ENCODE measurements at regions not wholly inside any gene's neighbourhood (a gene's known extent, or its start where the extent isn't known, plus 50 kb on each side); places are given as distances from the start of the nearest gene placed in this dataset.
"Not testable (repeated sequence)": the region's sequence is repeated elsewhere in the genome, so short reads cannot be mapped to it uniquely, and the experiment has no call there.

DNA sequence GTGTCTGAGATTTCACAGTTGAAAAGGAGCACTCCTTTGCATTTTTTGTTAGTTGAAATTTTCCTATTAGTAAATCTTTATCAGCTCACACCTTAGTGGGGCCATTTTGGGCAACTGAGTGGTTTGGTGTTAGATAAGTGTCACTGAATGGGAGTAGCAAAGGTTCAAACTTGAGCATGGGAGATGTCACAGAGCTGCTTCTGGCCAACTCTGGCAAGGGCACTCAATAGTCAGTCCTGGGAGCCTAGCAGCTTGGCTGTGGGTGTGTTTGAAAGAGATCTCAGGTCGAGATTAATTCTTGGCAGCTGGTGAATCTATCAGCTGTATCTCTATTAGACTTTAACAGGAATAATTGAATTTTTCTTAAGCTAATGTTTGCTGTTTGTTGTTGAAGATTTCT is 579.3 kb downstream of the EDEM1 start:
- no peak for DNase-seq

DNA sequence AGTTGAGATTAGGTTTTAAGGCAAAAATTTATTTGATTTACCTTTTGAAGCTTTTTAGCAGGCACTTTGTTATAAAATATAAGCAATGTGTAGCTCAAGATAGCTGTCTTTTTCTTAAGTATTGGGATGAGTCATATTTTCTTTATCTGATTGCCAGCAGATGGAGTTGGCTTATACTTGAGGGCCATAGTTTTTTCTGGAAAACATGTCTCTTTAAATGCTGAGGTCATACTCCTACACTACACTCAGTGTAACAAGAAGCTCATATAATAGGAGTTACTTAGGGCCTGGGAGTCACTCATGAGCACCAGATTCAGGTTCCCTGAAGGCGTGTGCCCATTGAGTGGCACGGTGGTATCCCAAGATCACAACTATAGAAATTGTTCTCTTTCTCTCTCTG is 579.8 kb downstream of the EDEM1 start:
- DNase-seq = no peak

DNA sequence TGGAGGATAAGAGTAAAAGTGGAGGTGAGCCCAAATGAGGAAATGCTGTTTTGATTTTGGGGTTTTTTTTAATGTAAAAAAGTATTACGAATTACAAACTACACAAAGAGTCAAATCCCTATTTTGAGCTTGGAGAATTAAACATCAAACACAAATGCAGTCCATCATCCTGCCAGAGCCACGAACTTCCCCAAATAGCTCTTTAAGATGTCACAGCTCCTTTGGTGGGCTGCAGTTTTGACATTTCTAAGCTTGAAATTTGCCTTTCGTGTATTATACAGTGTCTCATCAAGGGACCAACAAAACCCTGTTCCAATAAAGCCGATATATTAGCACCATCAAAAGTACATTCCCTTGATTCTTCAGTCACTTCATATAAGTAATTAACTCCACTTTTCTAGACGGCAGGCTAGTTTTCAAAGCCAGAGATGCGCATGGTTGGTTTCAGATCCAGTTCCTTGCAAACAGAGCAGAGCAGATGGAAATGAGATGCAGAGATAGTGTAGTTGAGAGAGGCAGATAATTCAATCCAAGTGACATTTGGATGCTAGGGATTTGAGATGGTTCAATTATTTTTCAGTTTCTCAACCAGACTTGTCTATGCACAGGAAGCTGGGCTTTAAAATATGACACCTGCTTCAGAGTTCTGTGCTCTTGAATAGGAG is 580.9 kb downstream of the EDEM1 start:
- DNase-seq = no peak

DNA sequence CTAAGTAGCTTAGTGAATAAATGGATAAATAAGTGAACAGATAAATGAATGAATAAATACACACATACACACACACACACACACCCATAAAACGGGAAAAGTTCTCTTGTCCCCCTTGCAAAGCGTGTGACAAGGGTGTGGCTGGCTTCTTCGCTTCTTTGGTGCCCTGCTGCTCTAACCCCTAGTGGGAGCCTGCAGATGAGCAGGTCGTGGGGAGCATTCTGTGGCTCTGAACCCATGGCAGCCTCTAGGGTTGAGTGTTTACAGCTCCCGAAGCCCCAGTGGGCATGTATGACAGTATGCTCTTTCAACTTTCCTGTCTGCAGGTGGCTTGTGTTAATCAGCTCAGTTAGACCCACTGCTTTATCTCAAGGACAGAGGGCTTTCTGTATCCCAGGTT is 582.3 kb downstream of the EDEM1 start:
- no peak for DNase-seq

DNA sequence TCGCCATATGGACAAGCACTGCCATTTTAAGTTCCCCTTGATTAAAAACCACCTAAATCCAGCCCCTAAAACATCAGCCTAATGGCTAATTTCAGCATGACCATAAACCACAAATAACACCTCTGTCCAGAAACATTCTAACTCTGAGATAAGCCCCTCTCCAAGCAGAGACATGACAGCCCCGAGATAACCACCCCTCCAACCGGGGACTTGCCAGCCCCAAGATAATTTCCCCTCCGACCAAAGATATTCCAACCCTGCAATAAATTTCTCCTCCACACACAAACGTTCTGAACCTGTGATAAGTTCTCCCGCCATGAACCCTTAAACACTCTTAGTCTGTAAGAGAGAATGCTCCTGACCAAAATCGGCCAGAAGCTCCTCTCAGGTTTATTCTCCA is 586.8 kb downstream of the EDEM1 start:
- no peak for DNase-seq

DNA sequence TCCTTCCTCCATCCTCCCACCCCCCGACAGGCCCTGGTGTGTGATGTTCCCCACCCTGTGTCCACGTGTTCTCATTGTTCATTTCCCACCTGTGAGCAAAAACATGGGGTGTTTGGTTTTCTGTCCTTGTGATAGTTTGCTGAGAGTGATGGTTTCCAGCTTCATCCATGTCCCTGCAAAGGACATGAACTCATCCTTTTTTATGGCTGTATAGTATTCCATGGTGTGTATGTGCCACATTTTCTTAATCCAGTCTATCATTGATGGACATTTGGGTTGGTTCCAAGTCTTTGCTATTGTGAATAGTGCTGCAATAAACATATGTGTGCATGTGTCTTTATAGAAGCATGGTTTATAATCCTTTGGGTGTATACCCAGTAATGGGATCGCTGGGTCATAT is 587.6 kb downstream of the EDEM1 start:
- DNase-seq = not testable (repeated sequence)

DNA sequence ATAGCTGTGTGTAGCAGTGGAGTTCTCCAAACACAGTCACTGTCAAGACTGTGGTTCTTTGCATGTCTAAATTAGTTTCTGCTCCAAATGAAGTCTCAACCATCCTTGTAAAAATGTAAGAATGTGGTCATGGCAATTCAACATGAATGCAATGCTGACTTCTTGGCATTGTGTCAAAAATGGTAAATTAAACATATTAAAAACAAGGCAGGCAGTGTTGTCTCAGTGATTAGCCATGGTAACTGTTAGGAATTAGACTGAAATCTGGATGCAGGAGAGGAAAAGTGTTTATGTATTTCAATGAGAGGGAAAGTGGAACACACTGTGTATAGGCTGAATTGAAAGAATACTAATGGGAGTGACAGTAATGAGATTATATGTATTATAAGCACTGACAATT is 597.2 kb downstream of the EDEM1 start:
- DNase-seq = no peak

DNA sequence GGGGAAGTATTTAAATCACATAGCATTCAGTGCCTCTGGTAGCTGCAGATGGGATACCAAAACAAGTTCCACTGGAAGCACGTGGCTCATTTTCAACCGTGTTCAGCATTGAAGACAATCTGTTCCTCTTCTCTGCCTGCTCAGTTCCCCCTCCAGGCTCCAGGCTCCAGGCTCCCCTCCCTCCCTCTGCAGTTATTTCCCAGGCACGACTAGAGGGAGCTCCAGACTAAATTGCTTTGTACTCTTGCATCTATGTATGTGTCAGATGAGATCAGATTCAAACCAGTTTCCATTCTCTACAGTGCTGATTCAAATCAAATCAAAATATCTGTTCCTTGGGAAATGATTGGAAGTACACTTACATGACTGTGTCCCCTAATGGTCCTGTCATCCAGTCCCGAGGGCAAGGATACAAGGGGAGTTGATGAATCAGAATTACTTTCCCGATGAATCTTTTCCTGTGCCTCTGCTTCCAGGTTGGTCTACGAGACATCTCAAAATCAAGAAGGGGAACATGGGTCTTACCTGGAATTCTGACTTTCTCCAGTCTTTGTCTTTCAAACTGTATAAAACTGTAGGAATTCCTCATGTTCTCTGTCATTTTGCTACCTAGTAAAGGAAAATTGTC is 600.5 kb downstream of the EDEM1 start:
- no peak for DNase-seq

DNA sequence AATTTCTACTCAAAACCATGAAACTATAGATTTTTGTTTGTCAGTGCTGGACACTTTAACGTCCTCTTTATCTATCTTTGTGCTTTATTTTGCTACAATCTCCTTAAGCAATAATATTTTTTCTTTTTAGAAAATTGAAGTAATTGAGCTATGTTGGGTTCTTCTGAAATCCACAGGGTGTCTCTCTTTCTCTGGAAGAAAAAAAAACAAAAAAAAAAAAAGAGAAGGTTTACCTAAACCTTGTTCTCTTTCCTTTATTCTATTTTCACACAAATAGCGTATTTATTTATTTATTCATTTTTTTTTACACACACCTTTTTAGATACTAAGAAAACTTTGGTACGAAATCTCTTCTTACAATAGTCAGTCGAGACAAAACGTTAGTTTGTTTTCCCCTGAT is 601.0 kb downstream of the EDEM1 start:
- DNase-seq = no peak

DNA sequence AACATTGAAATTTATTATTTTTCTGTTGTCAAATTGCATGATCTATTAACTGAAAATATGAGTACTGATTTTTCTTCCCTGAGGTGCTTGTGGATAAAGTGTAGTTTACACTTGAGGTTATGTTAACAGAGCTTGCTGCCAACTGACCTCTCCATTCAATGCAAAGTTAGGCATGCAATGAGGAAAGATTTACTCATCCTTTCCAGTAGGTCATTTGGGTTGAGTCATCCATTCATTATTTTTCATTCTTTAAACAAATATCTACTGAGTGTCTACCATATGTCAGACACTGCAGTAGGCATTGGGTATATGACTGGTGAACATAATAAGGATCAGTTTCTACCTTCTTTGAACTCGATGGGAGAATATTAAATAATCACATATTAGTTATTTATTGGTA is 604.1 kb downstream of the EDEM1 start:
- no peak for DNase-seq

DNA sequence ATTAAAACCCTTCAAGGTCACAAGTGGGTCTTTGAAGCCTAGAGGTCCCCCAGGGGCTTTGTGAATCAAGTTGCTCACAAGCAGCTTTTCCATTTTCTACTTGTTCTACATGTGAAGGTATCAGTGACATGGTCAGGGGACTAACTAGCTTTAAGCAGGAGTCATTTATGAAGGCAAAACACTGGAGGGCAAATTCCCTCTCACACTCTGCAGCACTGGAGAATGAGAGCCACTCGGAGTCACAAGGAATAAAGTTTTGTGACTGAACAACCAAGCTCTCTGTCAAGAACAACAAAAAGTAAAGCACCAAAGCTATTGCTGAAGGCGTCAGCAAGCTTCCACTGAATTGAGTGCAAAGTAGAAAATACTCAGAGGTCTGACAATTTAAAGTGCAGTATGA is 609.0 kb downstream of the EDEM1 start:
- DNase-seq = no peak

DNA sequence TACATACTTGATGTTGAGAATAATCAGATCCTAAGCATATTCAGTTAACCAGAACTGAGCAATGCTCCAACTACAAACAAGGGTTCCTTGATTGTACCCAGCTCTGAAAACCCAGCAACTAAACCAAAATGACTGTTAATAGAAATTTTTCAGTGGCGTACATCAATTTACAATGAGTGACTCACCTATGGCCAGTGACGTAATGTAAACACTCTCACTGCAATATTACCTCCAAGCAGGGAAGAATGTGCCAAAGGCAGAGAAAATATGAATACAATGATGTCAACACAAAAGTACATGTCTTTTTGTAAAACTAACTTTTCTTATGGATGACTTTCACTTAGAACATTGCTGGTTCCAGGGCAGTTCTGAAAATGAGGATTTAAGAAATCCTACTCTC is 611.3 kb downstream of the EDEM1 start:
- DNase-seq = no peak

DNA sequence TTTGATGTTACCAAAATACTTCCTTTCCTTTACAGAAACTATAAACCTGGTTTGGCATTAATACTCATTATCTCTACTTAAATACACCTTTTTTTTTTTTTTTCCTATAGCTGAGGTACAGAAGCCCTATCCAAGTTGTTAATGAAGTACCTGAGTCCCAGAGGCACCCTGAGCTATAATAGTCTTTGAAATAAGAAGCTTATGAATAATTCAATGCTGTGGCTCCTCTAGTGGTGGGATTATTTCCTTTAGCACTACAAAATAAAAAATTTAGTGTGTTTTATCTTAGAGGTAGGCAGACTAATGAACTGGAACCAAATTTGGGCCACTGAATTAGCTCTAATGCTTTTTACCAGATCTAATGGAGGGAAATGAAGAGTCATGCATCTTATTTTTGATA is 611.9 kb downstream of the EDEM1 start:
- no peak for DNase-seq

DNA sequence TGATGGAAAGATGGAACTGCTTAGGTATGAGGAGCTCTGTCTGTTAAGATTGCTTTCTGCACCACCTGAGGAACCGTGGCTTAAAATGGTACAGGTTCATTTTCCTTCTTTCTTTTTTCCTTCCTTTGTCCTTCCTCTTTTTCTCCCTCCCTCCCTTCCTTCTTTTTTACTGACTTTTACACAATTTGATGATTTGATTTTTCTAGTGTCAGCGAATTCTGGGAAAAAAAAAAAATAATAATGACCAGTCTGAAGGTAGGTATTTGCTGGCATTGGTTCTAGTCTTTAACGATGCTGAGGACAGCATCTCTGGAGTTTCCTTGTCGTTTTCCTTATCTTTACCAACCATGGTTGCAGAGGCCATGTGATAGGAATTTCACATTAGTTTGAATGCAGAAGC is 613.5 kb downstream of the EDEM1 start:
- DNase-seq = no peak

DNA sequence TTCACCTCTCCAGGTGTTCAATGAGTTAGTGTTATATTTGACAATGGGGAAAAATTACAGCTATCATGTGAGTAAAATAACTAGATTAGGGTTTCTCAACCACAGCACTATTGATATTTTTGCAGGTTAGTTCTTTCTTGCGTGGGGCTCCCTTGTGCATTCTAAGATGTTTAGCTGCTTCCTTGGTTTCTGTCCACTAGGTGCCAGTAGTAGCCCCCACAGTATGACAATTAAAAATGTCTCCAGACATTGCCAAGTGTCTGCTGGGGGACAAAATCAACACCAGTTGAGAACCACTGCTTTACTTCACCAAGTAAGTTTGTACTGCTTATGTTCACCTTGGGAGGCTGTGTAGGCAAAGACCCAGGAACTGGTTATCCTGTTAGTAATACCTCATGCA is 618.7 kb downstream of the EDEM1 start:
- no peak for DNase-seq

DNA sequence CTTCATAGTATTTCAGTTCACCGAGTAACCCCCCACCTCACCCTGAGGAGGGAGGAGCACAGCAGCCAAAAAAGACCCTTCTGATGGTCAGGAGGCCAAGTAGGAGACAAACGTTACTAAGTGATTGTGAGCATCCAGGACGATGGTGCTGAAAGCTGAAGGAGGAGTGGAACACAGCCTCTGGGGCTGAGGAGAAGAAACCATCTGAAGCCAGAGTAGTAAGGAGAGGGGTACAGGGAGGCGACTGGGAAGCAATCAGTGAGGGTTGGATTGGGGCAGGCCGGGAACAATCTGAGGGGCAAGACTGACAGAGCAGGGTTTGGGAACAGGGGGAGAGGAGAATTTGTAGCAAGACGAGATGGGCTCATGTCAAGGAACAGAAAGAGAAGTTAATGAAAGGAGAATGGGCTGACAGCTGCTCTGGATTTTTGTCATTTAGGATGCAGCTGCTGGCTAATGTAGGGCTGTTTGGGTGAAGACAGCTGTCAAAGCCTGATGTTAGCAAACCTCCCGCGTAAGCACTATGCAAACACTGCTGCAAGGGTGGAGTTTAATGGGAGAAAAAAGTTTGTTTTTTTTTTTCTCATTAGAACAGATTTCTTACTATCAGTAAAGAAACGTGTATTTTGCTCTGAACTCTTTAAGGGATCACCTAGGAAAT is 622.2 kb downstream of the EDEM1 start:
- DNase-seq = no peak

DNA sequence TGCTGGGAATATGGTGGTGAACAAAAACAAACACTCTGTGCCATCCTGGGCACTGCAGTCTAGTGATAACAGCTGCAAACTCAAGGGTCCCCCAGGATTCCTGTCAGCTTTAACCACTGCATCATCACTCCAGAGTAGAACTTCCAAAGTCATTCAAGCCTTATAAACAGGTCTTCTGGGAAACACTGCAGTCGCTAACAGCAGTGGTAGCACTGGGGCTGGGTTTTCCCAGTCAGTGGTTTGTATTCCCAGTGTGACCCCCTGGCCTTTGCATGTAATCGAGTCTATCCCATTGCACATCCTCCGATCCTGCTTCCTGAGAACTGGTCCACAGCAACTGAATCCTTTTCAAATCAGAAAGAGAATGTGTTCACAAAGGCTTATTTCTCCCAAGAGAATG is 623.5 kb downstream of the EDEM1 start:
- DNase-seq = no peak

DNA sequence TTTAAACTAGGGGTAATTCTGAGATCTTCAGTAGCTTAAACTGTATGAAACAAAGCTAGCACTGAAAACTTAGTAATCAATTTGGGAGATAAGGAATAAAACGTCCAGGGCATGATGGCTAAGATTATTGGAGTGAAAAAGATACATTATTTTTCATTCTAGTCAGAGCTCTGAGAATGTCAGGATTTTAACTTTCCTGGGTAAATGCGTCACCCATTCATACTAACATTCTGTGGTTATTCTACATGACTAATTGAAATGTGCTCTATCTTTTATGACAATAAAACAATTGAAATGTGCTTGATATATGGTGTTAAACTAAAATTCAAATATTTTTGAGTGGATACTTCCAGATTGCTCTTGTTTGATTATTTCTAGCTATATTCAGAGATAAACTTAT is 626.0 kb downstream of the EDEM1 start:
- DNase-seq = no peak

DNA sequence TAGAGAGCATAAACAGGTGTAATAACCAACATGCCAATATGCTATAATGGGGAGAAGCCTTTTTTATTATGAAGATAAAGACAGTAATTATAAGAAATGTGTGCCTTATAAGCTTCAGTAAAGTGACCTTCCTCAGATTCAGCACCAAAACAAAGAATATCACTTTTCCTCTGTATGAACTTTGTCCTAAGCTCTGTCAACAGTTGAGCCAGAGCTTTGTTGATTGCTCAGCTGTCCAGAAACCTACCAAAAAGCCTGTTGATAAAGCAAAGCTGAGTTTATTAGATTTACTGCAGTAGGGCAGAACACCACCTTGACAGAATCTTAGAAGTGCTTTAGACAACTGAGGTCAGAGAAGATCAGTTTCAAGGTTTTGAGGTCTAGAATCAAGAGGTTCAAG is 635.3 kb downstream of the EDEM1 start:
- DNase-seq = no peak

DNA sequence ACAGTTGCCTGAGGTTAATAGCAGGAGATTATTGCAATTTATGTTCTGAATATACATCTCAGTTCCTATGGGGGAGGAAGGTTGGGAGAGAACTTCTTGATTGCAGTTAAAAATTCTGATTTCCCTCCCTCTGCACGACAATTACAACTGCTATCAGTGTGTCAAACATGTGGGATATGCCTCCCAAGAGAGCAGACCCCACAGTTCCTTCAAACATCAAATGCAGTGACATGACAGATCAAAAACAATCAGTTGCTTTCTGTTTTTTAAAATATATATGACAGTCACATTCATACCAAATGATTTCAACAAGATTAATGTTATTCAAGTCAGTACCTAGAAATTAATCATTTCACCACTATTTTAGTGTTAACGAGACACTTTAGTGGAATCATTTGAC is 639.0 kb downstream of the EDEM1 start:
- no peak for DNase-seq

DNA sequence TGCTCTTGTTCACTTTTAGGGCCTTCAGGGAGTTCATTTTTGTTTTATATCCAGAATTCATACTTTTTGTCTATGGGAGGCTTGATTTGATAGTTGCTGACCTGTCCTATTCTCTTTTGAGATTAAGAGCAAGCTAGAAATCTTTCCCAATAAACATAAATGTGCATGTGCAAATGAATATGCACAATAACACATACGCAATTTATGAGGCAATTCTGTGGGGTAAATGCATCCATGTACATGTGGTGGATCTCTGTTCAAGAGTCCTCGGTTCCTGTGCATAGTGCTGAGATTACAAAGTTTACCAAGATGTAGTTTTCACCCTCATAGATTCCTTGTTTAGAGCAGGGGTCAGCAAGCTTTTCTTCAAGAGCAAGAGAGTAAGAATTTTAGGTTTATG is 640.7 kb downstream of the EDEM1 start:
- DNase-seq = no peak

DNA sequence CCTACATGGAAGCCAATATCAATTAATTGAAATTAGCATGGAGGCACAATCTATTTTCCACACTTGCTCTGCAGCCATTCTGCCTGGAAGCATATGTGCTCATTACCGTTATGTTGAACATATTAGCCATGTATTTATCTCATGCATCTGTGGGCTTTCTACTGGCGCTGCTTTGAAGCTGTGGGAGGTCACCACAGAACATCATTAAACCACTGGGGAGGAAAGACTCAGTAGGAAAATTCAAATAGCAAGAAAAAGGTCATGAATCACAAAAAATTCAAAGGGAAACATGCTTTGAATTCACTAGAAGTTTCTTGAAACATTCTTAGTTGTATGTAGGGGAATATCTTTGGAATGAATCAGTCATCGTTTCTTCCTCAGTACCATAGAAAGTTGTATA is 652.5 kb downstream of the EDEM1 start:
- DNase-seq = no peak

DNA sequence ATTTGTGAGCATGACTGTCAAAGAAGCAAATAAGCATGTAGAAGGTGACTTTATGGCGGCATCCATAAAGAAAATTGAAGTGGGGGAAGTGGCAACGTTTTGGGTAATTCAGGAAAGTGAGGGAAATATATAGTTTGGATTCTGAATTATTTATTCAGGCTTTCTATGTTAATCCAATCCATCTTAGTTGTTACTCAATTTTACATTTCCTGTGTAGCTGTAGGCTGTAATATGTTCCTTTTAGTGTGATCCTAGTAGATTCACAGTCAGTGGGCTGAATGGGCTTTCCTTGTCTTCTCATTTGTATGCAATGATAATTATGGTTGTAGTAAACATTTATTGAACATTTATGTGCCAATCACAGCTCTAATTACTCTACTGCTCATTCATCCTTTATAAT is 654.1 kb downstream of the EDEM1 start:
- no peak for DNase-seq

DNA sequence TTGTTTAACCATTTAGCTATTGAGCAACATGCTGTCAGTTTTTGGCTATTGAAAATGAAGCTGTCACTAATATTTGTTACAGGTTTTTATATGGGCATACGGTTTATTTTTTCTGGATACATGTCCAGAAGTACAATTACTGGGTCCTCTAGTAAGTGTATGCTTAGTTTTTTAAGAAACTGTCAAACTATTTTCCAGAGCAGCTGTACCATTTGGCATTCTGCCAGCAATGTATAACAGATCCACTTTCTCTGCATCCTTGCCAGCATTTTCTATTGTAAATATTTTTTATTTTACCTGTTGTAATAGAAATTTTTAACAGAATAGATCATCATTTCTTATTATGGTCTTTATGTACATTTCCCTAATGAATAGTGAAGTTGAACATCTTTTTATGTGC is 658.8 kb downstream of the EDEM1 start:
- DNase-seq = no peak

DNA sequence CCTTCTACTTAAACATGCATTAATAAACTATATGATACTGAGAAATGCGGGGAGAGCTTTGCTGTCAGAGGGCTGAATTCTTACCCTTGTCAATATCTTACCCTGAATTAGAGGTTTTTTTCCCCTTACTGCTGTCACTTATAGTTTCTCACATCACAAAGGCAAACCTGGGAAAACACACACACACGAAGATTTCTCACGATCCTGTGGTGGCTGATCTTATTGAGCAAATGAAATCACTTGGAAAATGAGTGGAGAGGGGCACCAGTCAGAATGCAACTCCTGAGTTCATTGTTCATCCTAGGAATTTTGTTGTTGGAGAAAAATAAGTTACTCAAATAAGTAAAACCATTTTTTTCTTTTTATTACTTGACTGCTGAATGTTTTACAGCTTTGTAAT is 673.6 kb downstream of the EDEM1 start:
- DNase-seq = no peak
